H9 (cell line): ENCODE measurements at regions not wholly inside any gene's neighbourhood (a gene's known extent, or its start where the extent isn't known, plus 50 kb on each side); places are given as distances from the start of the nearest gene placed in this dataset.

ENCODE experiments used
- DNase-seq: peaks from one replicate; pipeline ENCODE4 v3.0.0-alpha.2; 2017
- H2AFZ ChIP-seq: one replicate; pipeline ENCODE4 v1.6.1; 2013; ENCODE audit warnings: mild to moderate bottlenecking, low read length, control low read depth, moderate library complexity
- H2AK5ac ChIP-seq: 2 replicates; pipeline ENCODE4 v1.6.1; 2013; ENCODE audit warnings: low read length, control low read depth, mixed read lengths; ENCODE audit not compliant: insufficient read length
- H2BK120ac ChIP-seq: one replicate; pipeline ENCODE4 v1.6.1; 2013; ENCODE audit warnings: low read depth, mild to moderate bottlenecking, low read length, control low read depth, inconsistent platforms; ENCODE audit not compliant: poor library complexity, severe bottlenecking
- H2BK12ac ChIP-seq: 2 replicates; pipeline ENCODE4 v1.6.1; 2013; ENCODE audit warnings: low read length, control low read depth, mixed read lengths, low read depth; ENCODE audit not compliant: insufficient read length
- H2BK15ac ChIP-seq: 2 replicates; pipeline ENCODE4 v1.6.1; 2013; ENCODE audit warnings: low read depth, low read length, control low read depth
- H2BK20ac ChIP-seq: one replicate; pipeline ENCODE4 v1.6.1; 2013; ENCODE audit warnings: low read depth, mild to moderate bottlenecking, low read length, control low read depth, inconsistent platforms; ENCODE audit not compliant: poor library complexity, severe bottlenecking
- H2BK5ac ChIP-seq: 2 replicates; pipeline ENCODE4 v1.6.1; 2013; ENCODE audit warnings: low read length, control low read depth, mixed read lengths; ENCODE audit not compliant: insufficient read length
- H3K14ac ChIP-seq: 2 replicates; pipeline ENCODE4 v1.6.1; 2013; ENCODE audit warnings: low read length, control low read depth; ENCODE audit not compliant: insufficient read depth
- H3K18ac ChIP-seq: 2 replicates; pipeline ENCODE4 v1.6.1; 2013; ENCODE audit warnings: low read depth, mild to moderate bottlenecking, mixed read lengths, low read length, control low read depth; ENCODE audit not compliant: insufficient read length
- H3K23ac ChIP-seq: 2 replicates; pipeline ENCODE4 v1.6.1; 2013; ENCODE audit warnings: low read length, control low read depth, mixed read lengths, low read depth; ENCODE audit not compliant: insufficient read length
- H3K23me2 ChIP-seq: 2 replicates; pipeline ENCODE4 v1.6.1; 2013; ENCODE audit warnings: low read depth, mild to moderate bottlenecking, mixed read lengths, low read length, control low read depth; ENCODE audit not compliant: insufficient read length, poor library complexity, severe bottlenecking
- H3K27ac ChIP-seq: 2 replicates; pipeline ENCODE4 v1.5.1; 2013; ENCODE audit warnings: low read length, control low read depth, mixed read lengths, low read depth; ENCODE audit not compliant: insufficient read length
- H3K27me3 ChIP-seq: 2 replicates; pipeline ENCODE4 v1.6.1; 2013; ENCODE audit warnings: low read length, control low read depth, inconsistent platforms; ENCODE audit not compliant: insufficient read depth
- H3K4ac ChIP-seq: 2 replicates; pipeline ENCODE4 v1.6.1; 2013; ENCODE audit warnings: low read depth, mild to moderate bottlenecking, control low read depth, inconsistent platforms, low read length, moderate library complexity
- H3K4me1 ChIP-seq: 2 replicates; pipeline ENCODE4 v1.6.1; 2013; ENCODE audit warnings: low read length, control low read depth, inconsistent platforms; ENCODE audit not compliant: insufficient read depth
- H3K4me2 ChIP-seq: 2 replicates; pipeline ENCODE4 v1.6.1; 2013; ENCODE audit warnings: low read length, control low read depth, mixed read lengths; ENCODE audit not compliant: insufficient read length, insufficient read depth
- H3K56ac ChIP-seq: 2 replicates; pipeline ENCODE4 v1.6.1; 2013; ENCODE audit warnings: low read depth, mild to moderate bottlenecking, mixed read lengths, low read length, control low read depth; ENCODE audit not compliant: insufficient read length
- H3K79me1 ChIP-seq: 2 replicates; pipeline ENCODE4 v1.6.1; 2013; ENCODE audit warnings: low read depth, mild to moderate bottlenecking, moderate library complexity, low read length, control low read depth, inconsistent platforms; ENCODE audit not compliant: insufficient read depth, poor library complexity, severe bottlenecking
- H3K79me2 ChIP-seq: 2 replicates; pipeline ENCODE4 v1.6.1; 2013; ENCODE audit warnings: low read length, control low read depth, inconsistent platforms; ENCODE audit not compliant: insufficient read depth
- H3K9ac ChIP-seq: 2 replicates; pipeline ENCODE4 v1.6.1; 2013; ENCODE audit warnings: low read length, control low read depth, mixed read lengths; ENCODE audit not compliant: insufficient read length; ENCODE audit errors: extremely low read depth
- H3K9me3 ChIP-seq: one replicate; pipeline ENCODE4 v1.6.1; 2013; ENCODE audit warnings: low read depth, low read length, inconsistent platforms; ENCODE audit not compliant: control insufficient read depth
- H3T11ph ChIP-seq: one replicate; pipeline ENCODE4 v1.6.1; 2013; ENCODE audit warnings: mild to moderate bottlenecking, low read length, control low read depth, inconsistent platforms
- H4K20me1 ChIP-seq: one replicate; pipeline ENCODE4 v1.6.1; 2013; ENCODE audit not compliant: control insufficient read depth, insufficient read length, insufficient read depth
- H4K5ac ChIP-seq: 2 replicates; pipeline ENCODE4 v1.6.1; 2013; ENCODE audit warnings: low read depth, mild to moderate bottlenecking, mixed read lengths, low read length, control low read depth; ENCODE audit not compliant: insufficient read length
- H4K8ac ChIP-seq: replicated peaks from 2 replicates; pipeline ENCODE4 v1.6.1; 2013; ENCODE audit warnings: low read length, control low read depth, mixed read lengths, low read depth; ENCODE audit not compliant: insufficient read length
- H4K91ac ChIP-seq: 2 replicates; pipeline ENCODE4 v1.6.1; 2013; ENCODE audit warnings: low read depth, mild to moderate bottlenecking, moderate library complexity, mixed read lengths, low read length, control low read depth; ENCODE audit not compliant: insufficient read length
- H3K27ac Mint-ChIP-seq, 3 experiments: 2 replicates in 2 of 3; 3 replicates in 1 of 3; pipeline ENCODE4 v1.8.0; 2020 to 2021; ENCODE audit warnings: mixed read lengths in 3 of 3, mild to moderate bottlenecking in 1 of 3, moderate library complexity in 1 of 3
- H3K27me3 Mint-ChIP-seq: 2 replicates; pipeline ENCODE4 v1.8.0; 2021; ENCODE audit warnings: low read depth, mild to moderate bottlenecking, moderate library complexity, mixed read lengths
- H3K36me3 Mint-ChIP-seq, 3 experiments: 2 replicates in 2 of 3; 3 replicates in 1 of 3; pipeline ENCODE4 v1.8.0; 2020 to 2021; ENCODE audit warnings: low read depth in 3 of 3, mixed read lengths in 3 of 3; ENCODE audit not compliant: insufficient read depth in 1 of 3
- H3K4me1 Mint-ChIP-seq, 2 experiments: 2 replicates each; pipeline ENCODE4 v1.8.0; 2020; ENCODE audit warnings: mixed read lengths in 2 of 2
- H3K4me3 Mint-ChIP-seq, 2 experiments: 2 replicates in 1 of 2; 3 replicates in 1 of 2; pipeline ENCODE4 v1.8.0; 2020 to 2021; ENCODE audit warnings: mild to moderate bottlenecking in 2 of 2, mixed read lengths in 2 of 2, moderate library complexity in 1 of 2
- H3K9me3 Mint-ChIP-seq, 2 experiments: 2 replicates in 1 of 2; 3 replicates in 1 of 2; pipeline ENCODE4 v1.8.0; 2020; ENCODE audit warnings: mild to moderate bottlenecking in 2 of 2, mixed read lengths in 2 of 2, moderate library complexity in 1 of 2
- CTCF ChIP-seq: fragments of 200-600 bp; sonication (generic); conservative IDR thresholded peaks from 3 replicates; pipeline ENCODE4 v1.8.0; 2021; ENCODE audit warnings: antibody characterized with exemption, mild to moderate bottlenecking
- WGBS: extraction: QIAGEN DNeasy Blood & Tissue Kit; methylation state at CpG from one replicate; pipeline ENCODE4 v1.1.7; 2013; ENCODE audit warnings: missing lambda C conversion rate, low lambda C conversion rate, mixed read lengths; ENCODE audit not compliant: insufficient read length; ENCODE audit errors: extremely low coverage; 5-methylcytosine and 5-hydroxymethylcytosine counted together

- Mint-ChIP-seq H3K4me3 (no peak overlapping the region), H3K27me3 (no peaks in the 10 kb centered on the region), H3K27ac (no peak overlapping the region), H3K9me3 (no peaks in the 10 kb centered on the region), H3K36me3 (no peaks in the 10 kb centered on the region), H3K4me1 (peaks cover 20 to 21% of the 10 kb centered on the region in 2 experiments)
- Histone ChIP-seq H2BK15ac (no peak overlapping the region), H3K14ac (no peak overlapping the region), H2AK5ac (no peak overlapping the region), H2BK120ac (no peak overlapping the region), H4K91ac (no peak overlapping the region), H3K9ac (no peak overlapping the region), H3K56ac (no peak overlapping the region), H2AFZ (no peak overlapping the region), H3K79me2 (no peaks in the 10 kb centered on the region), H3K4me1 (peaks cover 5% of the 10 kb centered on the region; the same call in 1 of the 2 replicates), H3K9me3 (no peaks in the 10 kb centered on the region), H2BK12ac (no peak overlapping the region), H4K8ac (no peak overlapping the region), H2BK5ac (no peak overlapping the region), H3T11ph (no peak overlapping the region), H3K27ac (no peak overlapping the region), H3K23me2 (no peaks in the 10 kb centered on the region), H3K27me3 (no peaks in the 10 kb centered on the region), H3K23ac (no peak overlapping the region), H4K5ac (no peak overlapping the region), H3K4me2 (no peak overlapping the region), H3K79me1 (no peaks in the 10 kb centered on the region), H3K18ac (no peak overlapping the region), H3K4ac (no peak overlapping the region), H4K20me1 (no peaks in the 10 kb centered on the region), H2BK20ac (no peak overlapping the region)
- no CpG with 5 or more reads among the region's 1 CpG for WGBS
- no peak for DNase-seq
- TF ChIP-seq CTCF, result no peak
These were observed 236.3 kb upstream of the NRXN1 start for GRCh38 chr2:51268191-51268590.
